Calu3 (cell line): ENCODE measurements at regions not wholly inside any gene's neighbourhood (a gene's known extent, or its start where the extent isn't known, plus 50 kb on each side); places are given as distances from the start of the nearest gene placed in this dataset.

Source experiments
- BruUV-seq: library from RNA; stranded (reverse); fragments of 400-500 nt; replicated peaks from 2 replicates; lab custom pipeline; 2021; lab: Mats Ljungman, UMichigan
- CTCF ChIA-PET: fragments of 300-600 bp; sonication (Branson Sonifier 250); formaldehyde crosslinking; loops from one replicate; lab custom pipeline; 2022; ENCODE audit warnings: antibody characterized with exemption; lab: Charles Lee
- DNase-seq: peaks from one replicate; pipeline ENCODE4 v3.0.0; 2022
- H3K27ac Mint-ChIP-seq: one replicate; pipeline ENCODE4 v1.8.0; 2022; ENCODE audit warnings: mixed read lengths; ENCODE audit not compliant: unreplicated experiment
- H3K27me3 Mint-ChIP-seq: one replicate; pipeline ENCODE4 v1.8.0; 2022; ENCODE audit warnings: mixed read lengths; ENCODE audit not compliant: unreplicated experiment
- H3K36me3 Mint-ChIP-seq: one replicate; pipeline ENCODE4 v1.8.0; 2022; ENCODE audit warnings: mild to moderate bottlenecking, moderate library complexity, mixed read lengths; ENCODE audit not compliant: insufficient read depth, unreplicated experiment
- H3K4me1 Mint-ChIP-seq: one replicate; pipeline ENCODE4 v1.8.0; 2022; ENCODE audit warnings: mild to moderate bottlenecking, low read depth, mixed read lengths; ENCODE audit not compliant: unreplicated experiment
- H3K4me3 Mint-ChIP-seq: one replicate; pipeline ENCODE4 v1.8.0; 2022; ENCODE audit warnings: mild to moderate bottlenecking, low read depth, moderate library complexity, mixed read lengths; ENCODE audit not compliant: unreplicated experiment
- H3K9me3 Mint-ChIP-seq: one replicate; pipeline ENCODE4 v1.8.0; 2022; ENCODE audit warnings: low read depth, mixed read lengths; ENCODE audit not compliant: unreplicated experiment
- CTCF ChIP-seq: fragments of 200-600 bp; IDR thresholded peaks from one replicate; pipeline ENCODE4 v1.8.0; 2022; ENCODE audit warnings: antibody characterized with exemption; ENCODE audit not compliant: unreplicated experiment
- intact Hi-C: fragments of 100-400 bp; cut with micrococcal nuclease; formaldehyde crosslinking; loops from one replicate; pipeline ENCODE4 v1.10.0; 2022; ENCODE audit not compliant: unreplicated experiment

GRCh38 chr10:109696462-109696861, 226.8 kb downstream of the XPNPEP1 start:
- no peaks in the 10 kb centered on the region for H3K9me3 Mint-ChIP-seq
- no peak for DNase-seq
- no peak overlapping the region for H3K4me3 Mint-ChIP-seq
- H3K36me3 Mint-ChIP-seq: peaks cover 5% of the 10 kb centered on the region
- H3K27me3 Mint-ChIP-seq: peaks cover 16% of the 10 kb centered on the region
- BruUV-seq: no TSS peak
- no peaks in the 10 kb centered on the region for H3K4me1 Mint-ChIP-seq
- TF ChIP-seq CTCF: no peak
- intact Hi-C loops: no loop called here
- H3K27ac Mint-ChIP-seq: no peak overlapping the region
- CTCF ChIA-PET: no interaction called here

GRCh38 chr10:109695988-109696387, 227.3 kb downstream of the XPNPEP1 start:
- H3K27me3 Mint-ChIP-seq: peaks cover 16% of the 10 kb centered on the region
- intact Hi-C loops: no loop called here
- CTCF ChIA-PET: no interaction called here
- TF ChIP-seq CTCF: no peak
- no peaks in the 10 kb centered on the region for H3K9me3 Mint-ChIP-seq
- no peak overlapping the region for H3K4me3 Mint-ChIP-seq
- DNase-seq: no peak
- H3K36me3 Mint-ChIP-seq: peaks cover 5% of the 10 kb centered on the region
- BruUV-seq: no TSS peak
- no peaks in the 10 kb centered on the region for H3K4me1 Mint-ChIP-seq
- no peak overlapping the region for H3K27ac Mint-ChIP-seq

GRCh38 chr10:109689785-109690184, 233.5 kb downstream of the XPNPEP1 start:
- CTCF ChIA-PET: no interaction called here
- no peak overlapping the region for H3K4me3 Mint-ChIP-seq
- H3K27me3 Mint-ChIP-seq: no peaks in the 10 kb centered on the region
- intact Hi-C loops: no loop called here
- peaks cover 3% of the 10 kb centered on the region for H3K9me3 Mint-ChIP-seq
- no peaks in the 10 kb centered on the region for H3K4me1 Mint-ChIP-seq
- H3K27ac Mint-ChIP-seq: no peak overlapping the region
- no TSS peak for BruUV-seq
- no peaks in the 10 kb centered on the region for H3K36me3 Mint-ChIP-seq
- TF ChIP-seq CTCF: no peak
- DNase-seq: no peak

GRCh38 chr10:109679478-109679877, 243.8 kb downstream of the XPNPEP1 start:
- intact Hi-C loops: no loop called here

More at GRCh38 chr10:109679478-109679877, 243.8 kb downstream of the XPNPEP1 start:
- CTCF ChIA-PET: no interaction called here
- H3K9me3 Mint-ChIP-seq: no peaks in the 10 kb centered on the region
- H3K36me3 Mint-ChIP-seq: no peaks in the 10 kb centered on the region
- no peaks in the 10 kb centered on the region for H3K27me3 Mint-ChIP-seq
- DNase-seq: no peak
- no peak overlapping the region for H3K27ac Mint-ChIP-seq
- no peak for TF ChIP-seq CTCF
- no peaks in the 10 kb centered on the region for H3K4me1 Mint-ChIP-seq
- no TSS peak for BruUV-seq
- H3K4me3 Mint-ChIP-seq: no peak overlapping the region
